ENCODE measurements at regions not wholly inside any gene's neighbourhood (a gene's known extent, or its start where the extent isn't known, plus 50 kb on each side); places are given as distances from the start of the nearest gene placed in this dataset.

- DNase-seq: no peak
- Histone ChIP-seq H3K4me1 (ENCODE audit: control insufficient read depth, insufficient read depth, low read length, poor library complexity, severe bottlenecking) (peaks cover 6% of the 10 kb centered on the region), H3K27ac (ENCODE audit: insufficient read depth, low read length, poor library complexity, severe bottlenecking) (no peak overlapping the region), H3K9me3 (ENCODE audit: control insufficient read depth, low read length) (no peaks in the 10 kb centered on the region), H3K27me3 (replicated peaks; ENCODE audit: control insufficient read depth, insufficient read depth, low read length, poor library complexity, severe bottlenecking) (no peaks in the 10 kb centered on the region), H3K36me3 (ENCODE audit: control insufficient read depth, insufficient read depth, low read length) (no peaks in the 10 kb centered on the region), H3K4me3 (ENCODE audit: insufficient read depth, low read depth, low read length, poor library complexity, severe bottlenecking) (no peak overlapping the region)
Observed at GRCh38 chr12:111093428-111094142, 173.2 kb upstream of the MYL2 start.

- no peak overlapping the region for H3K27ac ChIP-seq (ENCODE audit: insufficient read depth, low read length, poor library complexity, severe bottlenecking)
- no peaks in the 10 kb centered on the region for H3K27me3 ChIP-seq (replicated peaks; ENCODE audit: control insufficient read depth, insufficient read depth, low read length, poor library complexity, severe bottlenecking)
- H3K9me3 ChIP-seq (ENCODE audit: control insufficient read depth, low read length): no peaks in the 10 kb centered on the region
- H3K4me1 ChIP-seq (ENCODE audit: control insufficient read depth, insufficient read depth, low read length, poor library complexity, severe bottlenecking): peaks cover 6% of the 10 kb centered on the region
- H3K36me3 ChIP-seq (ENCODE audit: control insufficient read depth, insufficient read depth, low read length): no peaks in the 10 kb centered on the region
- DNase-seq: no peak
- H3K4me3 ChIP-seq (ENCODE audit: insufficient read depth, low read depth, low read length, poor library complexity, severe bottlenecking): no peak overlapping the region
Observed at GRCh38 chr12:111091051-111091450, 170.7 kb upstream of the MYL2 start.

- DNase-seq: no peak
- Histone ChIP-seq H3K9me3 (ENCODE audit: control insufficient read depth, low read length) (no peaks in the 10 kb centered on the region), H3K4me3 (ENCODE audit: insufficient read depth, low read depth, low read length, poor library complexity, severe bottlenecking) (no peak overlapping the region), H3K4me1 (ENCODE audit: control insufficient read depth, insufficient read depth, low read length, poor library complexity, severe bottlenecking) (peaks cover 6% of the 10 kb centered on the region), H3K36me3 (ENCODE audit: control insufficient read depth, insufficient read depth, low read length) (no peaks in the 10 kb centered on the region), H3K27me3 (replicated peaks; ENCODE audit: control insufficient read depth, insufficient read depth, low read length, poor library complexity, severe bottlenecking) (no peaks in the 10 kb centered on the region), H3K27ac (ENCODE audit: insufficient read depth, low read length, poor library complexity, severe bottlenecking) (no peak overlapping the region)
Observed at GRCh38 chr12:111089616-111090015, 169.2 kb upstream of the MYL2 start.

GRCh38 chr12:111088409-111088808 lies 168.0 kb upstream of the MYL2 start:
- H3K36me3 ChIP-seq (ENCODE audit: control insufficient read depth, insufficient read depth, low read length): no peaks in the 10 kb centered on the region
- H3K27me3 ChIP-seq (replicated peaks; ENCODE audit: control insufficient read depth, insufficient read depth, low read length, poor library complexity, severe bottlenecking): no peaks in the 10 kb centered on the region
- H3K4me1 ChIP-seq (ENCODE audit: control insufficient read depth, insufficient read depth, low read length, poor library complexity, severe bottlenecking): peaks cover 3% of the 10 kb centered on the region
- H3K4me3 ChIP-seq (ENCODE audit: insufficient read depth, low read depth, low read length, poor library complexity, severe bottlenecking): no peak overlapping the region
- no peak overlapping the region for H3K27ac ChIP-seq (ENCODE audit: insufficient read depth, low read length, poor library complexity, severe bottlenecking)
- no peak for DNase-seq
- H3K9me3 ChIP-seq (ENCODE audit: control insufficient read depth, low read length): no peaks in the 10 kb centered on the region

GRCh38 chr12:111086947-111087700 lies 166.7 kb upstream of the MYL2 start:
- no peaks in the 10 kb centered on the region for H3K27me3 ChIP-seq (replicated peaks; ENCODE audit: control insufficient read depth, insufficient read depth, low read length, poor library complexity, severe bottlenecking)
- H3K9me3 ChIP-seq (ENCODE audit: control insufficient read depth, low read length): no peaks in the 10 kb centered on the region
- no peaks in the 10 kb centered on the region for H3K4me1 ChIP-seq (ENCODE audit: control insufficient read depth, insufficient read depth, low read length, poor library complexity, severe bottlenecking)
- DNase-seq: no peak
- no peak overlapping the region for H3K4me3 ChIP-seq (ENCODE audit: insufficient read depth, low read depth, low read length, poor library complexity, severe bottlenecking)
- no peaks in the 10 kb centered on the region for H3K36me3 ChIP-seq (ENCODE audit: control insufficient read depth, insufficient read depth, low read length)
- H3K27ac ChIP-seq (ENCODE audit: insufficient read depth, low read length, poor library complexity, severe bottlenecking): no peak overlapping the region

GRCh38 chr12:111085096-111085495 lies 164.7 kb upstream of the MYL2 start:
- Histone ChIP-seq H3K27me3 (replicated peaks; ENCODE audit: control insufficient read depth, insufficient read depth, low read length, poor library complexity, severe bottlenecking) (no peaks in the 10 kb centered on the region), H3K36me3 (ENCODE audit: control insufficient read depth, insufficient read depth, low read length) (no peaks in the 10 kb centered on the region), H3K4me1 (ENCODE audit: control insufficient read depth, insufficient read depth, low read length, poor library complexity, severe bottlenecking) (no peaks in the 10 kb centered on the region), H3K4me3 (ENCODE audit: insufficient read depth, low read depth, low read length, poor library complexity, severe bottlenecking) (no peak overlapping the region), H3K27ac (ENCODE audit: insufficient read depth, low read length, poor library complexity, severe bottlenecking) (no peak overlapping the region), H3K9me3 (ENCODE audit: control insufficient read depth, low read length) (no peaks in the 10 kb centered on the region)
- no peak for DNase-seq

GRCh38 chr12:111084605-111085004 lies 164.2 kb upstream of the MYL2 start:
- Histone ChIP-seq H3K4me3 (ENCODE audit: insufficient read depth, low read depth, low read length, poor library complexity, severe bottlenecking) (no peak overlapping the region), H3K27me3 (replicated peaks; ENCODE audit: control insufficient read depth, insufficient read depth, low read length, poor library complexity, severe bottlenecking) (no peaks in the 10 kb centered on the region), H3K27ac (ENCODE audit: insufficient read depth, low read length, poor library complexity, severe bottlenecking) (no peak overlapping the region), H3K9me3 (ENCODE audit: control insufficient read depth, low read length) (no peaks in the 10 kb centered on the region), H3K4me1 (ENCODE audit: control insufficient read depth, insufficient read depth, low read length, poor library complexity, severe bottlenecking) (no peaks in the 10 kb centered on the region), H3K36me3 (ENCODE audit: control insufficient read depth, insufficient read depth, low read length) (no peaks in the 10 kb centered on the region)
- DNase-seq: no peak

- H3K27ac ChIP-seq (ENCODE audit: insufficient read depth, low read length, poor library complexity, severe bottlenecking): no peak overlapping the region
- no peaks in the 10 kb centered on the region for H3K36me3 ChIP-seq (ENCODE audit: control insufficient read depth, insufficient read depth, low read length)
- H3K4me3 ChIP-seq (ENCODE audit: insufficient read depth, low read depth, low read length, poor library complexity, severe bottlenecking): no peak overlapping the region
- no peaks in the 10 kb centered on the region for H3K27me3 ChIP-seq (replicated peaks; ENCODE audit: control insufficient read depth, insufficient read depth, low read length, poor library complexity, severe bottlenecking)
- no peaks in the 10 kb centered on the region for H3K4me1 ChIP-seq (ENCODE audit: control insufficient read depth, insufficient read depth, low read length, poor library complexity, severe bottlenecking)
- no peaks in the 10 kb centered on the region for H3K9me3 ChIP-seq (ENCODE audit: control insufficient read depth, low read length)
- DNase-seq: no peak
Observed at GRCh38 chr12:111084158-111084557, 163.8 kb upstream of the MYL2 start.

GRCh38 chr12:111081600-111081999 lies 161.2 kb upstream of the MYL2 start:
- H3K9me3 ChIP-seq (ENCODE audit: control insufficient read depth, low read length): no peaks in the 10 kb centered on the region
- no peak overlapping the region for H3K4me3 ChIP-seq (ENCODE audit: insufficient read depth, low read depth, low read length, poor library complexity, severe bottlenecking)
- no peak overlapping the region for H3K27ac ChIP-seq (ENCODE audit: insufficient read depth, low read length, poor library complexity, severe bottlenecking)
- H3K36me3 ChIP-seq (ENCODE audit: control insufficient read depth, insufficient read depth, low read length): no peaks in the 10 kb centered on the region
- no peak for DNase-seq
- no peaks in the 10 kb centered on the region for H3K4me1 ChIP-seq (ENCODE audit: control insufficient read depth, insufficient read depth, low read length, poor library complexity, severe bottlenecking)
- H3K27me3 ChIP-seq (replicated peaks; ENCODE audit: control insufficient read depth, insufficient read depth, low read length, poor library complexity, severe bottlenecking): no peaks in the 10 kb centered on the region

- Histone ChIP-seq H3K27ac (ENCODE audit: insufficient read depth, low read length, poor library complexity, severe bottlenecking) (no peak overlapping the region), H3K27me3 (replicated peaks; ENCODE audit: control insufficient read depth, insufficient read depth, low read length, poor library complexity, severe bottlenecking) (no peaks in the 10 kb centered on the region), H3K9me3 (ENCODE audit: control insufficient read depth, low read length) (no peaks in the 10 kb centered on the region), H3K4me1 (ENCODE audit: control insufficient read depth, insufficient read depth, low read length, poor library complexity, severe bottlenecking) (no peaks in the 10 kb centered on the region), H3K4me3 (ENCODE audit: insufficient read depth, low read depth, low read length, poor library complexity, severe bottlenecking) (no peak overlapping the region), H3K36me3 (ENCODE audit: control insufficient read depth, insufficient read depth, low read length) (no peaks in the 10 kb centered on the region)
- no peak for DNase-seq
Observed at GRCh38 chr12:111078731-111079130, 158.4 kb upstream of the MYL2 start.
